NB4 (cell line): ENCODE measurements at regions not wholly inside any gene's neighbourhood (a gene's known extent, or its start where the extent isn't known, plus 50 kb on each side); places are given as distances from the start of the nearest gene placed in this dataset.

Source experiments
- DNase-seq: peaks from one replicate; pipeline ENCODE4 v3.0.0; 2010; ENCODE audit warnings: low read depth
- H3K4me3 ChIP-seq: one replicate; pipeline ENCODE4 v1.5.1; 2011; ENCODE audit warnings: mild to moderate bottlenecking, low read depth, low read length, moderate library complexity
- MYC ChIP-seq: IDR thresholded peaks from 2 replicates; pipeline ENCODE4 v1.6.1; 2011; ENCODE audit warnings: low read depth, low read length
- POLR2A ChIP-seq: IDR thresholded peaks from 2 replicates; pipeline ENCODE4 v1.6.1; 2011; ENCODE audit warnings: mild to moderate bottlenecking; ENCODE audit not compliant: insufficient read length; ENCODE audit errors: extremely low read depth
- TF ChIP-seq, protein P1 (sequence below): IDR thresholded peaks from 2 replicates; pipeline ENCODE4 v1.6.1; 2011; ENCODE audit warnings: low read depth, low read length
- TF ChIP-seq, protein P2 (sequence below): IDR thresholded peaks from one replicate; pipeline ENCODE4 v1.5.1; 2012; ENCODE audit warnings: low read depth, low read length

- DNase-seq: no peak
- no peak overlapping the region for H3K4me3 ChIP-seq
- TF ChIP-seq MYC (no peak), POLR2A (no peak)
- TF ChIP-seq, protein P1, sequence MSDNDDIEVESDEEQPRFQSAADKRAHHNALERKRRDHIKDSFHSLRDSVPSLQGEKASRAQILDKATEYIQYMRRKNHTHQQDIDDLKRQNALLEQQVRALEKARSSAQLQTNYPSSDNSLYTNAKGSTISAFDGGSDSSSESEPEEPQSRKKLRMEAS: no peak
- TF ChIP-seq, protein P2, sequence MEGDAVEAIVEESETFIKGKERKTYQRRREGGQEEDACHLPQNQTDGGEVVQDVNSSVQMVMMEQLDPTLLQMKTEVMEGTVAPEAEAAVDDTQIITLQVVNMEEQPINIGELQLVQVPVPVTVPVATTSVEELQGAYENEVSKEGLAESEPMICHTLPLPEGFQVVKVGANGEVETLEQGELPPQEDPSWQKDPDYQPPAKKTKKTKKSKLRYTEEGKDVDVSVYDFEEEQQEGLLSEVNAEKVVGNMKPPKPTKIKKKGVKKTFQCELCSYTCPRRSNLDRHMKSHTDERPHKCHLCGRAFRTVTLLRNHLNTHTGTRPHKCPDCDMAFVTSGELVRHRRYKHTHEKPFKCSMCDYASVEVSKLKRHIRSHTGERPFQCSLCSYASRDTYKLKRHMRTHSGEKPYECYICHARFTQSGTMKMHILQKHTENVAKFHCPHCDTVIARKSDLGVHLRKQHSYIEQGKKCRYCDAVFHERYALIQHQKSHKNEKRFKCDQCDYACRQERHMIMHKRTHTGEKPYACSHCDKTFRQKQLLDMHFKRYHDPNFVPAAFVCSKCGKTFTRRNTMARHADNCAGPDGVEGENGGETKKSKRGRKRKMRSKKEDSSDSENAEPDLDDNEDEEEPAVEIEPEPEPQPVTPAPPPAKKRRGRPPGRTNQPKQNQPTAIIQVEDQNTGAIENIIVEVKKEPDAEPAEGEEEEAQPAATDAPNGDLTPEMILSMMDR: no peak
Observed at GRCh38 chr5:106152569-106152968, 1518.2 kb downstream of the EFNA5 start.

GRCh38 chr5:106142116-106142515 lies 1528.6 kb downstream of the EFNA5 start:
- no peak for DNase-seq

GRCh38 chr5:106140101-106140500 lies 1530.6 kb downstream of the EFNA5 start:
- no peak overlapping the region for H3K4me3 ChIP-seq
- TF ChIP-seq, protein P1: no peak
- TF ChIP-seq, protein P2: no peak
- no peak for TF ChIP-seq MYC
- TF ChIP-seq POLR2A: no peak
- no peak for DNase-seq

More at GRCh38 chr5:106142116-106142515, 1528.6 kb downstream of the EFNA5 start:
- TF ChIP-seq, protein P1: no peak
- no peak for TF ChIP-seq MYC
- TF ChIP-seq, protein P2: no peak
- H3K4me3 ChIP-seq: no peak overlapping the region

DNA sequence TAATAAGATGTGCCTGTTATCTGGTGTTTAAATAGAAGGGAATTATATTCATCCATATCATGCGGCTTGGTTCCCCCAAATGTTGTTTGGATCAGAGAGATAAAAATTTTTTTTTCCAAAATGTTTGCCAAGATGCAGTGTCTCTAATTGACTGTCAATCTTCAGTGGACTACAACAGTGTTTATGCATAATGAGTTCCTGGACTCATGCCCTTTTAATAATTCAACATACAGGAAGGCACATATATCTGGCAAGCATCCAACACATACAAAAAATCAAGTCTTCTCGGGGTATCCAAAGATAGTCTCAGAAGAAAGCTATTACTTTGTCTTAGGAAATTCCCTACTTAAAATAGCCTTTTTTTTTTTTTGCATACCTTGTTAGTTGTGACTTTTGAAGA lies 1534.7 kb downstream of the EFNA5 start:
- H3K4me3 ChIP-seq: no peak overlapping the region
- TF ChIP-seq, protein P1: no peak
- no peak for TF ChIP-seq POLR2A
- TF ChIP-seq, protein P2: no peak
- TF ChIP-seq MYC: no peak
- no peak for DNase-seq

- TF ChIP-seq POLR2A: no peak
- TF ChIP-seq, protein P1: no peak
- no peak for TF ChIP-seq MYC
- TF ChIP-seq, protein P2: no peak
- H3K4me3 ChIP-seq: no peak overlapping the region
- no peak for DNase-seq
Observed at GRCh38 chr5:106135473-106135872, 1535.3 kb downstream of the EFNA5 start.

GRCh38 chr5:106134549-106134948 lies 1536.2 kb downstream of the EFNA5 start:
- H3K4me3 ChIP-seq: no peak overlapping the region
- TF ChIP-seq, protein P2: no peak
- TF ChIP-seq POLR2A: no peak
- no peak for DNase-seq
